HFF-Myc (cell line): ENCODE measurements at regions not wholly inside any gene's neighbourhood (a gene's known extent, or its start where the extent isn't known, plus 50 kb on each side); places are given as distances from the start of the nearest gene placed in this dataset.

Source experiments
- DNase-seq: peaks from one replicate; pipeline ENCODE4 v3.0.0-alpha.2; 2011; ENCODE audit warnings: low read depth; ENCODE audit errors: extremely low read depth
- H3K4me3 ChIP-seq: replicated peaks from 2 replicates; pipeline ENCODE4 v1.5.1; 2011; ENCODE audit warnings: low read depth, mild to moderate bottlenecking, control low read depth, low read length
- CTCF ChIP-seq: IDR thresholded peaks from 2 replicates; pipeline ENCODE4 v1.5.1; 2012; ENCODE audit warnings: mild to moderate bottlenecking, low read depth, low read length, control low read depth; ENCODE audit errors: missing control alignments

DNA sequence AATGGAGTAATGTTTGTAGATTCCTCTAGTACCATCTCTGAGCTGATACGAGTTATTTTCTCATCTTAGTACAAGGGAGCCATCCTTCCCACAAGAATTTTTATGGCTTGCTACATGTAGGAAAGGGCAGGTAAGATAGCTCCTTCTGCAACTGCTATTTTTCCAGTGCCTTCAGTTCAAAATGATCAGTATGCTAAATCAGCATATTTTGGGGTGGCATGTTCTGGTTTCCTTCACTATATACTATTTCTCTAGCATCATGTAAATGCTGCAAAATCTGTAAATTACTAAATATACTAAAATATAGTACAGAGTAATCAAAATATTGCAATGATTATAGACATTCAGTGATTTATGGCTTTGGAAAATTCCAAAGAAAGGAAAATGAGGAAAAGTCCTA, 1230.0 kb upstream of the CHAC2 start:
- no peak overlapping the region for H3K4me3 ChIP-seq
- TF ChIP-seq CTCF, result no peak
- DNase-seq, result no peak

- TF ChIP-seq CTCF, result no peak
- no peak overlapping the region for H3K4me3 ChIP-seq
- DNase-seq, result no peak
Observed at GRCh38 chr2:52536929-52537460, 1230.6 kb upstream of the CHAC2 start.

- DNase-seq, result no peak
- no peak for TF ChIP-seq CTCF
- no peak overlapping the region for H3K4me3 ChIP-seq
Observed at GRCh38 chr2:52532956-52533355, 1234.6 kb upstream of the CHAC2 start.

- H3K4me3 ChIP-seq, result no peak overlapping the region
- DNase-seq, result no peak
Observed at GRCh38 chr2:52526735-52527134, 1240.9 kb upstream of the CHAC2 start.

GRCh38 chr2:52520644-52521043, 1247.0 kb upstream of the CHAC2 start:
- H3K4me3 ChIP-seq, result no peak overlapping the region
- no peak for DNase-seq
- TF ChIP-seq CTCF, result no peak

More at GRCh38 chr2:52526735-52527134, 1240.9 kb upstream of the CHAC2 start:
- no peak for TF ChIP-seq CTCF

- TF ChIP-seq CTCF, result no peak
- no peak for DNase-seq
- H3K4me3 ChIP-seq, result no peak overlapping the region
Observed at GRCh38 chr2:52518678-52519077, 1248.9 kb upstream of the CHAC2 start.

- no peak for TF ChIP-seq CTCF
- DNase-seq, result no peak
- no peak overlapping the region for H3K4me3 ChIP-seq
Observed at GRCh38 chr2:52512760-52513159, 1254.8 kb upstream of the CHAC2 start.
